ENCODE measurements at regions not wholly inside any gene's neighbourhood (a gene's known extent, or its start where the extent isn't known, plus 50 kb on each side); places are given as distances from the start of the nearest gene placed in this dataset.

DNA sequence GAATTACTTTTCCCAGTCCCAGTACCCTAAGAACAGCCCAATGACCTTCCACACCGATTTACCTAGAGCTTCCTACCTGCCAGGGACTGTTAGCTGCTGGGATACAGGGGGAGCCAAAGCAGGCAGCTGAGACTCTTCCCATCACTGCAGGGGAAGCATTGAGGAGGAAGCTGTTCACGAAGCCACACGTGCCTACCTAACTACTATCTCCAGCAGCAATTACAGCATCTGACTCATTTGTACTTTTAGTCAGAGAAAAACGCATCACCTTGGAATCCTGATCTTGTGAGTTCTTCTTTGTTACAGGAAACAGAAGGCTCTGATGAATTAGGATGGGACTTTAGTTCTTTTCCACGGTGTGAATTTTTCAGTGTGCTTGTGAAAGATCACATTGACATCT, 113.7 kb upstream of the DHX40 start:
- intact Hi-C loops (cut with DNase I) = no loop called here
- DNase-seq = no peak

DNA sequence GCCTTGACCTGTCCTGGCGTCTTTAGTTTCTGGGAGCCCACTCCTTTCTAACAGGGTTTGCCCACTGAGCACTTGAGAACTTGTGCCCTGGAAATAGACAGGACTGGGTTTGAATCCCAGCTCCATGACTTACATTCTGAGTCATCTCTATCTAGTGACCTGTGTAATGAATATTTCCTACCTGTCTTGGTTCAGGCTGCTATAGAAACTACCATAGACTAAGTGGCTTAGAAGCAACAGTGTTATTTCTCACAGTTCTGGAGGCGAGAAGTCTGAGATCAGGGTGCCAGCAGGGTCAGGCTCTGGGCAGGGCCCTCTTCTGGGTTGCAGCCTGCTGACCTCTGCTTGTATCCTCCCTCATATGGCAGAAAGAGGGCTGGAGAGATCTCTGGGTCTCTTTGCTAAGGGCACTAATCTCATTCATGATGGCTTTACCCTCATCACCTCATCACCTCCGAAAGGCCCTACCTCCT, 110.7 kb upstream of the DHX40 start:
- intact Hi-C loops (cut with DNase I) = no loop called here
- no peak for DNase-seq

DNA sequence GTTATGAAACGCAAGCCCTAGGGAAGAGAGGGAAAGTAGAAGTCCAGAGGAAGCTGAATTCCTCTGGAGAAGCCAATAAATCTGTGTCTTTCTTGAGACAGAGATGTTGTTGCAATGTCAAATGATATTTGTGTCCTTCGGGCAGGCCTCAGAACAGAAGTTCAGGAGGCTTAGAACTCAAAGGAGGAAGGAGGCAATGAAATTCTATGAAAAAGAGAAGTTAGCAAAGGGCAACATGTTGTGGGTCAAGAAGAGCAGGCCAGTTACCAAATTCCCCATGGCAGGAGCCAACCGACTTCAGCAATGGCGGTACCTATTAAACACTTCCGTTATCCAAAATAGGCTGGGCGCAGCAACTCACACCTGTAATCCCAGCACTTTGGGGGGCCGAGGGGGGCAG, 109.0 kb upstream of the DHX40 start:
- intact Hi-C loops (cut with DNase I) = no loop called here
- DNase-seq = no peak

DNA sequence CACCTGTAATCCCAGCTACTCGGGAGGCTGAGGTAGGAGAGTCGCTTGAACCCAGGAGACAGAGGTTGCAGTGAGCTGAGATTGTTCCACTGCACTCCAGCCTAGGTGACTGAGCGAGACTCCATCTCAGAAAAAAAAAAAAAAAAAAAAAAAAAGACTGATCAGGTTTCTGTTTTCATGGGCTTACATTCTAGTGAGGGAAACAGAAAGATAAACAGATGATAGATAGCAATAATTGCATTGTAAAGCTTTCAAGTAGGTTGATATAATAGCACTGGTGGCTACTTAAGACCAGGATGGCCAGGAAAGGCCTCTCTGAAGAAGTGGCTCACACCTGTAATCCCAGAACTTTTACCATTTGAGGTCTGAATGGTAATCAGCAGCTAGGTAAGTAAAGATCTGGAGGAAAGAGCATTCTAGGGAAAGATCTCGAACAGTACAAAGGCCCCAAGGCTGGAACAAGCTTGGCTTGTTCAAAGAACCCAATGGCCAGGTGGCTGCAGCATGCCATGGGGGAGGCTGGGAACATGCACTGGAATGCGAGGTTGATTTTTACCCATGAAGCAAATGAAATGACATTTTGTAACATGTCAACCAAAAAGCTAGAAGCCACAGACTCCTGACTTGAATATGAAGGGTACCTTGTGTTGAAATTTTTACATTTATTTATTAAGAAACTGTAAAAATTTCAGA, 108.3 kb upstream of the DHX40 start:
- intact Hi-C loops (cut with DNase I) = no loop called here
- no peak for DNase-seq

DNA sequence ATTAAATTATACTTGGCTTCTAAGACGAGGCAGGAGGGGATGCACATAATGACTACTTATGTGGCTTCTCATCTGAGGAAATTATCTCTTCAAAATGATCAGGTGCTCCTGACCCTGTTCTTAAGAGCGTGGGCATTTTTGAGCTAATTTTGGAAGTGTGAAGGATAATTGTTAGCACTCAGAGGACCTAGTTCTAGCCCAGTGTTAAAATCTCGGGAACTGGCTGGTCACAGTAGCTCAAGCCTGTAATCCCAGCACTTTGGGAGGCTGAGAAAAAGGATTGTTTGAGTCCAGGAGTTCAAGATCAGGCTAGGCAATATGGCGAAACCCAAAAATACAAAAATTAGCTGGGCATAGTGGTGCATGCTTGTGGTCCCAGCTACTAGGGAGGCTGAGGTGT, 103.0 kb upstream of the DHX40 start:
- intact Hi-C loops (cut with DNase I) = no loop called here
- no peak for DNase-seq

DNA sequence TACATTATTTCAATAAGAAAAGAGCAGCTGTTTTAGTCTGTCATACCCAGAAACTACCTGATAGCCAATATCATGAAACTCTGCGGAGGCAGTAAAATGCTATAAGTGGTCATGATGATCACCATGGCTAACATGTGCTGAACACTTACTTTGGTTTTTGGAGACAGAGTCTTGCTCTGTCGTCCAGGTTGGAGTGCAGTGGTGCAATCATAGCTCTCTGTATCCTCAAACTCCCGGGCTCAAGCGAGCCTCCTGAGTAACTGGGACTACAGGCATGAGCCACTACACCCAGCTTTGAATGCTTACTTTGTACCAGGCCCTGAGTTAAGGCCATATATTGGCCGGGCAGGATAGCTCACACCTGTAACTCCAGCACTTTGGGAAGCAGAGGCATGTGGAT, 101.2 kb upstream of the DHX40 start:
- intact Hi-C loops (cut with DNase I) = no loop called here
- no peak for DNase-seq

DNA sequence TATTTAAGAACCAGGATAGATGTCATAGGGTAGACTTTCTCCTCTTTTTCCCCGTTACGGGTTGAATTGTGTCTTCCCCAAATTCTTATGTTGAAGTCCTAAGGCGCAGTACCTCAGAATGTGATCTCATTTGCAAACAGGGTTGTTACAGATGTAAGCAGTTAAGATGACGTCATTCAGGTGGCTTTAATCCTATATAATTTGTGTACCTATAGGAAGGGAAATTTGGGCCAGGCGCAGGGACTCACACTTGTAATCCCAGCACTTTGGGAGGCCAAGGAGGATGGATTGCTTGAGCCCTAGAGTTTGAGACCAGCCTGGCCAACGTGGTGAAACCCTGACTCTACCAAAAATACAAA, 99.5 kb upstream of the DHX40 start:
- intact Hi-C loops (cut with DNase I) = no loop called here
- DNase-seq = no peak

DNA sequence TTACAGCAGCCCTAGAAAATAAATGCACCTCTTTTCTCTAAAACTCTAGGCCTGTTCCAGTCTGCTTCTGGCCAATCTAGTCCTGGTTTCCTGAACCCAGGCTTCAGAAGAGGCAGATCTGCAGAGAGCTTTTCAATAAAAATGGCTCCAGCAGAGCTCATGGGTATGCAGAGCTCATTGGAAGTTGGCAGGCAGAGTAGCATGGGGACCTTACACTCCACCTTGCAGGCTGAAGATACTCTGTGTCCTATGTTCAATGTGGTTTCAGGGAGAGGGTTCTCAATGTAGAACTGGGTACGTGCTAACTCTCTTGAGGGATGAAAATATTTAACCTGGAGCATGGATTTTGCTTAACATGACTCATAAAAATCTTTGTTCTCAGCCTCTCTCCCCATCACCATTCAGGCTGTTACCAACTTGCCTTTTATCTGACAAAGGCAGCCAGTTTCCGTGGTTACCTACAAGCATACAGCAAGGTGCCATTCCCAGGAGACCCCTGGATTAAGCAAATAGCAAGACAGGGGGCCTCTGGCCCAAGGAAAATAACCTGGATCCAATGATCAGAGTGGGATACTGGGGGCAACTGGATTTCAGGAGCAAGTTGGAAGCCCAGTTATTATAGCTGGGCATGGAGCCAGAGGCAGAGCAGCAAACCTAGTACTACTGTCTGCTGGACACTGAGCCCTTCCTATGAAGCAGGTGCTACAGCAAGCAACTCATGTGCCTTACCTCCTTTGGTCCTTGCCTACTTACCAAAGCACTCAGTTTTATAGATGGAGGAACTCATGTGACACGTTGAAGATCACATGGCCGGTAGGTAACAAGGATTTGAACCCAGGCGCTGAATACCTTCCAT, 98.2 kb upstream of the DHX40 start:
- DNase-seq = no peak
- intact Hi-C loops (cut with DNase I) = no loop called here

DNA sequence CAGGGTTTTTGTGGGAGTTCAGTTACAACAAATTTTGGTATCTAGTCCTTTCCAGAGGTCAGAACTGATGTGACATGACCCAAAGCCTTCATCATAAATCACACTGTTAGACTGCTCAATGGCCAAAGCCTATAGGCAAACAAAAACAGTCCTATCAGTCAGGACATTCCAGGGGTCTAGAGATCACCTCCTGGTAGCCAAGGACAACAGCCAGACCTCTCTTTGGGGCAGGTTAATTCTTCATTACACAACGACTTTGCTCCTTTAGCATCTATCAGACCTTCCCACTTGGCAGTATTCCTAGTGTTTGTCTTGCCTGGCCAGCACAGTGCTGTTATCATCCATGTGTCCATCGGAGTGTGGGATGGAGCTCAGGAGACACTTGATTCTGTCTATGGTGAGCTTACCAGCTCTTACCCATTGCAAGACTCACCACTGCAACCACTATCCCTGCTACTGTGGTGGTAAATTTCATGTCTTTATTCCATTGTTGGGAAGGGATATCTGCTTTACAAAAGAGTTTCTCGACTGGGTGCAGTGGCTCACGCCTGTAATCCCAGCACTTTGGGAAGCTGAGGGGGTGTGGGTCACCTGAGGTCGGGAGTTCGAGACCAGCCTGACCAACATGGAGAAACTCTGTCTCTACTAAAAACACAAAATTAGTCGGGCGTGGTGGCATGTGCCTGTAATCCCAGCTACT, 95.5 kb upstream of the DHX40 start:
- intact Hi-C loops (cut with DNase I) = no loop called here
- no peak for DNase-seq

DNA sequence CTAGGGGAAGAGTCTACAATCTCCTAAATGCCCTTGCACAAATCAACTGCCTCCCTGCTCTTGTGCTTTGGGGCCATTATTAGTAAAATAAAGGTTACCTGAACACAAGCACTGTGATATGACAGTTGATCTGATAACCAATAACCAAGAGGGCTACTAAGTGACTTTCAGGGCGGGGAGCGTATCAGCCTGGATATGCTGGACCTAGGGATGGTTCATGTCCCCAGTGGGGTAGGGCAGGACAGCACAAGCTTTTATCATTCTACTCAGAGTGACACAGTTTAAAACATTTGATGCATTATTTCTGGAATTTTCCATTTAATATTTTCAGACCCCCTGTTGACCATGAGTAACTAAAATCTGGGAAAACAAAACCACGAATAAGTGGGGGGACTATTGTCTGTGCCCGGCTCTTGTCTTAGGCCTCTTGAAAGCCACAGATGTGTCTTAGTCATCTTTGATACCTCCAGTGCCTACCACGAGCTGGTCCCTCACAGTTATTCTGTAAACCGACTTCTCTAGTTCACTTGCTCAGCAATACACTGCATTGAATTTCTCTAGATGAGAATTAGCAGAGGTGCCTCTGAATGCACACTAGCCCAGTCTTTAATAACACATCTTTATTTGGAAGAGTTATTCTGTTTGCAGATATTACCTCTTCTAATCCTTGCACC, 94.6 kb upstream of the DHX40 start:
- DNase-seq = no peak
- intact Hi-C loops (cut with DNase I) = no loop called here

DNA sequence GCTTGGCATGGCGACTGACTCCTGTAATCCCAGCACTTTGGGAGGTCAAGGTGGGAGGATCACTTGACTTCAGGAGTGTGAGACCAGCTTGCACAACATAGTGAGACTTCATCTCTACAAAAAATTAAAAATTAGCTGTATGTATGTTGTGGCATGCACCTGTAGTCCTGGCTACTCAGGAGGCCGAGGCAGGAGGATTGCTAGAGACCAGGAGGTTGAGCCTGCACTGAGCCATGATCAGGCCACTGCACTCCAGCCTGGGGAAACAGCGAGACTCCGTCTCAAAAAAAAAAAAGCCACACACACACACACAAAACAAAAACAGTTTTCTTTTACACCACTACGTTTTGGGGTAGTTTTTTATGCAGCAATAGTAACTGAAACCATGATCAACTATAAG, 89.0 kb upstream of the DHX40 start:
- intact Hi-C loops (cut with DNase I) = no loop called here
- no peak for DNase-seq

DNA sequence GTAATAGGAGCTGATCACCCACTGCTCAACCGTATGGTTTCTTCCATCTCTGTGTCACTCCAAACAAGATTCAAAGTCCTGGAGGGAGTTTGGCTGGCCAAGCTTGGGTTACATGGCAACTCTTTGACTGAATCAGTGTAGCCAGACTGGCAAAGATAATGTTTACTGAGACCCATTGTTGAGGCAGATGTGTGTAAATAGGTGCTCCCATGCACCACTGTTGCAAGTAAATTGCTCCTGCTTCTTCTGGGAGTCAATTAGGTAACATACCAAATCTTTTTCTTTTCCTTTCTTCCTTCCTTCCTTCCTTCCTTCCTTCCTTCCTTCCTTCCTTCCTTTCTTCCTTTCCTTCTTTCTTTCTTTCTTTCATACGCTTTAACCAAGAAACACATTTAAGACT, 86.3 kb upstream of the DHX40 start:
- no peak for DNase-seq
- intact Hi-C loops (cut with DNase I) = no loop called here

DNA sequence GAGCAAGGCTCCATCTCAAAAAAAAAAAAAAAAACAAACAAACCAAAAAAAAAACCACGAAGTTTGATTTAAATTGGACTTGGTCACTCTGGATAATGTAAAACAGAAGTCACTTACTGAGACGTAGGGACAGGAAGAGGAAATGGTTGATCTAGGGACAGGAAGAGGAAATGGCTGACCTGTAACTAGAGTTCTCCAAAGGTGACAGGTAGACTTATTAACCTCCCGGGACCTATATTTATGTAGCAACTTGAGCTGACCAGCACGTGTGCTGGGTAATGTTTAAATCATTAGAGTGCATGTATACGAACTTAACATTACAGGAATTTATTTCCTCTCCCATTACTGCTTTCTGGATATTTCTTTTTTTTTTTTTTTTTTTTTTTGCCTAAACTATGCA, 81.5 kb upstream of the DHX40 start:
- no peak for DNase-seq
- intact Hi-C loops (cut with DNase I) = no loop called here

DNA sequence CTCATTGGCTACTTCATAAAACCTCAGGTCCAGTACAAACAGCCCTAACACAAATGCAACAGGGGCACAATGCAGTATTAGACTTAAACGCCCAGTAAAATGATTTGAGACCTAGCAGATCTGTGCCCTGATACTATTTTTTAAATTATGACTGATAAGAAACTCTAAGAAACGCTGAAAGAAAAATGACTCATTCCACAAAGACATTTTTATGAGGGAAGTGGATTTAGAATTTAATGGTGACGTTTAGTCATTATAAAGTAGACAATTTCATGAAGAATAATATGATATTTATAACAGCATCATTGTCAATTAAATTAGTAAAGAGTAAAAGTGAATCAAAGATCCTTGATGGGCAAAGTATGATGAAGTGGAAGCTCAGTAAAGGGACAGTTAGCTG, 80.4 kb upstream of the DHX40 start:
- DNase-seq = no peak
- intact Hi-C loops (cut with DNase I) = no loop called here

DNA sequence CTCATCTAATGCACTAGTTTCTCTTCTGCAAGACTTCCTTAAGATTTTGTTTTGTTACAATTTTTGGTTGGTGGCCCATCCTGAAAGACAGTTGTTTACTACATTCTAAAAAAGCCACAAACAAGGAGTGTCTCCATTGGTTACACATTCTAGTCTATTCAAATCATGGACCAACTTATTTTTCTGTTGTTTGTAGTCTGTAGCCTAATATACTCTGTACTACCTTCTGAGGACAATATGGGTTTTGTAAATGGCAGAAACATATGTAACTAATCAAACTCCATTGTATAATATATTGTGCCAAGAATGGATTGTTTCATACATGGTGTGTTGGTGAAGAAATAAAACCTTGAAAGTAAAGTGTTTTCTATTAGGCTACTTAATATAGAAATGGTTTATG, 79.5 kb upstream of the DHX40 start:
- no peak for DNase-seq

DNA sequence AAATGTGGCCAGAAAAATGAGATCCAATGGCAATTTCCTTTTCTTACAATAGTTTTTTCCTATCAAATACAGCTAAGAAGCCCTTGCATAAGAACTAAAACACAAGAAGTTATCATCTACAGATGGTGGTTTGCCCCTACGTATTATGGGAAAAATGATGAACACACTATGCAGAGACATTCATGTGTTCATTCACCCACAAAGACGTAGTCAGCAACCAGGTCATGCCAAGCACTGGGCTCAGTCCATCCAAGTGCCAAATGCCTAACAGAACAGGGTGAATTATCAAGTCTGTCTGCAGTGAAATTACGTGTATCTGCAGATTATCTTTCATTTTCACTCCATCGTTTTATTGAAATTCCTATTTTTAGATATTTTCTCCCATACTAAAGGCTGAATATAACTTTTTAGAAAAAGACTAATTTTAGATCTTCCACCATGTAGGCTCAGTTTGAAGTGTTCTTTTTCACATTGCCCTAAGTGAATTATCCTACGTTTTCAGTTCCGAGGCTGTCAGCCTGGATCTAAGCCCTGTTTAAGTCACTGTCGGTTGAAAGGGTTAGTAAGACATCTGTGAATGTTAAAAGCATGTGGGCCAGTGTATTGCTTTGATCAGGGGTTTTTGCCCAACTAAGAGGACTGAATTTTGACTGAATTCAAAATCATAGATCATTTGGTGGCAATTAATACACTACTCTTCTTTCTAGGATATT, 78.1 kb upstream of the DHX40 start:
- intact Hi-C loops (cut with DNase I) = no loop called here
- peak in 1 of 10 donors; percentile 11 for DNase-seq

More for the DNA sequence above, 79.5 kb upstream of the DHX40 start:
- intact Hi-C loops (cut with DNase I) = no loop called here

DNA sequence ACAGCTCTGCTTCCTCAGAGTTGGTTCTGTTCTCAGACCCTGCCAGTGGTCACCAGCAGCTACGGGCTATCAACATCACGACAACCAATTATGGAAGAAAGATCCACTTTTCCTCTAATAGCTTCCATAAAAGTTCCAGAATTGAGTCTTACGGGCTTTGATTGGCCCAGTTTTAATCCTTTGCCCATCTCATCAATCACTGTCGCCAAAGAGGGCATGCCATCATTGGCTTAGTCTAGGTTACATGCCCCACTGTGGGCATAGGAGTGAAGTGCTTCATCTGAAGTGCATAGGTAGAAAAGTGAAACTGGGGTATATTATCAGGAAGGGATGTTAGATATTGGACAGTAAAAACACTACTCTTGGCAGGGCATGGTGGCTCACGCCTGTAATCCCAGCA, 76.6 kb upstream of the DHX40 start:
- DNase-seq = no peak
- intact Hi-C loops (cut with DNase I) = no loop called here

DNA sequence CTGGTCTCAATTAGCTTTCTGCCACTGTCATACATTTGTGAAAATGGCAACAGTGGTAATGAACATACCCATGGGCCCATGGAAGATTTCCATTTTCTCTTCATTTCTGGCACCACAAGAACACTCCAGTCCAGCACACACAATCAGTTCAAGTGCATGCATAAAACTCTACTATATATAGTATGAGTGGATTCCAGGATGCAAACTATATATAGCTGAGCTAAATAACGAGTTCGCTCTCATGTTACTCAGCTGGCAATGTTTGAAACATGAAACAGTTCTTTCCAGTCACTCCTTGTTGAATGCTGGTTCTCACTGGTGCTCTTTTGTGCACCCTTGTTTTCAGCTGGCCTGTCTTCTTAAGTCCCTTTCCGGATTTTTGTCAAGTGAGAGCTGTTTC, 75.2 kb upstream of the DHX40 start:
- DNase-seq = no peak
- intact Hi-C loops (cut with DNase I) = no loop called here

DNA sequence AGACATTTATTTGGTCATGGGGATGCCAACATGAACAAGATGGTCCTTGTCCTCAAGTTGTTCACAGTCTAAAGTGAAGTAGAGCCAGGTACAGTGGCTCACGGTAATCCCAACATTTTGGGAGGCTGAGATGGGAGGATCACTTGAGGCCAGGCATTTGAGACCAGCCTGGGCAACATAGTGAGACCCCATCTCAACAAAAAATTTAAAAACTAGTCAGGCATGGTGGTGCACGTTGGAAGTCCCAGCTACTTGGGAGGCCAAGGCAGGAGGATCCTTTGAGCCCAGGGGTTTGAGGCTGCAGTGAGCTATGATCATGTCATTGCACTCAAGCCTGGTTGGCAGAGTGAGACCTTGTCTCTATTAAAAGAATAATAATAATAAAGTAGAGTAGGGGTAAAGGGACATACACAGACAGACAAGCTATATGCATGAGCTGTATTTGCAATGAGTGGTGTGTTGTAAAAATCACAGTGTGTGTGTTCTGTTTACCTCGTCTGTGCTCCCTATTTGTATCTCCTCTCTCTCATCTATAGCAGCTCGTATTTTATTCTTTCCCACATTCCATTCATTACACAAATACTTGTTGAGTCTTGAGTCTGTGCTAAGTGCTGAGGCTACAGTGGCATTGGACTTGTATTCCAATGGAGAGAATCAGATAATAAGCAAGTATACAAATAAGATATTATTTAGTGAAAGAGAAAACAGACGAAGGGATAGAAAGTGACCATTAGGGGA, 73.9 kb upstream of the DHX40 start:
- intact Hi-C loops (cut with DNase I) = no loop called here
- DNase-seq = no peak

DNA sequence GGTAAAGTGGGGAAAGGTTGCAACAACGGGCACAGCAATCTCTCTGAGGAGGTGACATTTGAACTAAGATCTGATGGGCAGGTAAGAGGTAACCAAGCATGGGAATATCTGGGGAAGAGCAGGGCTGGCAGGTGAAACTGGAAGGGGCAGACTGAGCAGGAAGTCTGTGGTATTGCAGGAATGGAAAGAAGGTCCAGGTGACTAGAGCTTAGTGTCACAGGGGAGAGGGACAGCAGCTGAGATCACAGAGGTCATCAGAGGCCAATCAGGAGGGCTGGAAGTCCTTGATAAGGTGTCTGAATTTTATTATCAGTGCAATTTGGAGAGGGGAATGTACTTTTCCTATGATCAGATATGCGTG, 73.3 kb upstream of the DHX40 start:
- no peak for DNase-seq
- intact Hi-C loops (cut with DNase I) = no loop called here
